PC-9 (cell line): ENCODE measurements at regions not wholly inside any gene's neighbourhood (a gene's known extent, or its start where the extent isn't known, plus 50 kb on each side); places are given as distances from the start of the nearest gene placed in this dataset.
"Not testable (repeated sequence)": the region's sequence is repeated elsewhere in the genome, so short reads cannot be mapped to it uniquely, and the experiment has no call there.

ENCODE experiments used
- BruUV-seq: library from RNA; stranded (reverse); fragments of 400-500 nt; replicated peaks from 2 replicates; lab custom pipeline; 2021; lab: Mats Ljungman, UMichigan
- CTCF ChIA-PET: fragments of 300-600 bp; sonication (Branson Sonifier 250); formaldehyde crosslinking; loops from one replicate; lab custom pipeline; 2022; ENCODE audit warnings: antibody characterized with exemption; lab: Charles Lee
- POLR2A ChIA-PET: fragments of 300-600 bp; sonication (Branson Sonifier 250); formaldehyde crosslinking; loops from one replicate; lab custom pipeline; 2022; ENCODE audit warnings: antibody characterized with exemption; ENCODE audit not compliant: unreplicated experiment; lab: Charles Lee
- DNase-seq, 2 experiments: peaks; one replicate each; pipeline versions ENCODE4 v3.0.0 to v3.0.0-alpha.2; 2015 to 2022; ENCODE audit warnings: mixed read lengths in 1 of 2
- H2AFZ ChIP-seq: fragments of 200-600 bp; sonication (generic); 2 replicates; pipeline ENCODE4 v1.8.1; 2017; ENCODE audit warnings: antibody characterized with exemption
- H3F3A ChIP-seq: fragments of 200-600 bp; sonication (generic); 2 replicates; pipeline ENCODE4 v1.8.1; 2017; ENCODE audit warnings: antibody characterized with exemption, mild to moderate bottlenecking, low read depth; ENCODE audit not compliant: insufficient read depth
- H3K27ac ChIP-seq: fragments of 200-600 bp; sonication (generic); 2 replicates; pipeline ENCODE4 v1.6.1; 2016; ENCODE audit warnings: mixed run types
- H3K27me3 ChIP-seq: fragments of 200-600 bp; sonication (generic); 2 replicates; pipeline ENCODE4 v1.6.1; 2016; ENCODE audit warnings: low read depth, mixed run types; ENCODE audit not compliant: insufficient read depth
- H3K36me3 ChIP-seq: fragments of 200-600 bp; sonication (generic); 2 replicates; pipeline ENCODE4 v1.6.1; 2016; ENCODE audit warnings: low read depth, mixed run types
- H3K4me1 ChIP-seq: fragments of 200-600 bp; sonication (generic); replicated peaks from 2 replicates; pipeline ENCODE4 v1.6.1; 2016; ENCODE audit warnings: mixed run types; ENCODE audit not compliant: insufficient read depth
- H3K4me2 ChIP-seq: fragments of 200-600 bp; sonication (generic); 2 replicates; pipeline ENCODE4 v1.6.1; 2017; ENCODE audit warnings: mixed run types
- H3K4me3 ChIP-seq: fragments of 200-600 bp; sonication (generic); 2 replicates; pipeline ENCODE4 v1.6.1; 2016; ENCODE audit warnings: mixed run types
- H3K79me2 ChIP-seq: fragments of 200-600 bp; sonication (generic); 2 replicates; pipeline ENCODE4 v1.6.1; 2017; ENCODE audit warnings: low read depth, mixed run types
- H3K9me2 ChIP-seq: fragments of 200-600 bp; sonication (generic); 2 replicates; pipeline ENCODE4 v1.8.1; 2017; ENCODE audit warnings: mild to moderate bottlenecking; ENCODE audit not compliant: insufficient read depth
- H3K9me3 ChIP-seq: fragments of 200-600 bp; sonication (generic); 2 replicates; pipeline ENCODE4 v1.8.1; 2016; ENCODE audit warnings: low read depth; ENCODE audit not compliant: insufficient read depth
- H4K20me1 ChIP-seq: fragments of 200-600 bp; sonication (generic); 2 replicates; pipeline ENCODE4 v1.8.1; 2017; ENCODE audit not compliant: insufficient read depth
- EZH2 ChIP-seq: fragments of 200-600 bp; sonication (generic); IDR thresholded peaks from 2 replicates; pipeline ENCODE4 v1.8.0; 2017; ENCODE audit warnings: antibody characterized with exemption, low read depth
- intact Hi-C: fragments of 100-400 bp; cut with micrococcal nuclease; formaldehyde crosslinking; loops from one replicate; pipeline ENCODE4 v1.10.0; 2022; ENCODE audit not compliant: unreplicated experiment
- TF ChIP-seq, protein P1 (sequence below): fragments of 200-600 bp; sonication (generic); conservative IDR thresholded peaks from 2 replicates; pipeline ENCODE4 v1.6.1; 2017; ENCODE audit warnings: mixed run types, antibody characterized with exemption, mild to moderate bottlenecking, moderate library complexity

DNA sequence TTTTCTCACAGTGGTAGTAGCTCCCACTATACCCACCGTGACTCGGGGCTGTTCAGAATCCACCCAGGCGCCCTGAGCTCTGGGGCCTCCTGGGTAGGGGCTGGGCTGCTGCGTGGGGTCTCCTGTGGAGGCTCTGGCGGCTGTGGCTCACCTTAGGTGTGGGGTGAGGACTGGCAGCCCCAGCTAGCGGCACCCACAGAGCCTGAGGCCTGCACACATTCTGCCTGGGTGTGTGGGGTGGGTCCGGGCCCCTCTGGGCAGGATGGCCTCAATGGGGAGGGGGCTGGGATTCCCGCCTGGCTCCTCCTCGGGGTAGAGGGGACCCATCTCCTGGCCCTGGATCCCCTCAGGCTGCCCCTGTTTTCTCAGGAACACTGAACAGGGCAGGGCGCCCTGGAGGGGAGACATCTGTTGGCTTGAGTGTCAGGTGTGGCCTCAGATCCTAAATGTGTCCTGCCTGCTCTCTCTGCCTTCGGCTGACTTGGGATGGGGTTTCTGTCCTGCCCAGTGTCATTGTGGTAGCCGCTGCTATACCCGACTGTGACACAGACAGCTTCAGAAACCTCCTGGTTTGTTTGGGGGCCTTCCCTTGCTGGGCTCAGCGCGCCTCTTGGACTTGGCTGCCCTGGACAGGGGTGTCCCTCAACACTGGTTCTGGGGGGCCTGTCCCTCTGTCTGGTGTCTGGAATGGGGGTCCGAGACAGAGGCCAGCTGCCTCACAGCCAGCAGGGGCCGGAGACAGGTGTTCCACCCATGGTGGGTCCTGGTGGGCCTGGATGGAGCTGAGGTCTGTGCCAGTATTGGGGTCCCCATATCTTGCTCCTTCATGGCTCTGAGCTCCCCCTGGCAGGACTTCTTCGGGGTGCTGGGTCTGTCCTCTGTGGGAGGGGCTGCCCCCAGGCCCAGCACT, 354.9 kb downstream of the TMEM121 start:
- H3K4me1 ChIP-seq: no peaks in the 10 kb centered on the region
- H3K9me2 ChIP-seq: no peaks in the 10 kb centered on the region
- H3K27me3 ChIP-seq: peaks cover 79% of the 10 kb centered on the region
- H3K79me2 ChIP-seq: no peaks in the 10 kb centered on the region
- H3K4me3 ChIP-seq: no peak overlapping the region
- intact Hi-C loops: no loop called here
- H3K27ac ChIP-seq: no peak overlapping the region
- H3K9me3 ChIP-seq: no peaks in the 10 kb centered on the region
- BruUV-seq: no TSS peak
- ChIA-PET POLR2A (no interaction called here), CTCF (no interaction called here)
- no peaks in the 10 kb centered on the region for H3F3A ChIP-seq
- TF ChIP-seq, protein P1, sequence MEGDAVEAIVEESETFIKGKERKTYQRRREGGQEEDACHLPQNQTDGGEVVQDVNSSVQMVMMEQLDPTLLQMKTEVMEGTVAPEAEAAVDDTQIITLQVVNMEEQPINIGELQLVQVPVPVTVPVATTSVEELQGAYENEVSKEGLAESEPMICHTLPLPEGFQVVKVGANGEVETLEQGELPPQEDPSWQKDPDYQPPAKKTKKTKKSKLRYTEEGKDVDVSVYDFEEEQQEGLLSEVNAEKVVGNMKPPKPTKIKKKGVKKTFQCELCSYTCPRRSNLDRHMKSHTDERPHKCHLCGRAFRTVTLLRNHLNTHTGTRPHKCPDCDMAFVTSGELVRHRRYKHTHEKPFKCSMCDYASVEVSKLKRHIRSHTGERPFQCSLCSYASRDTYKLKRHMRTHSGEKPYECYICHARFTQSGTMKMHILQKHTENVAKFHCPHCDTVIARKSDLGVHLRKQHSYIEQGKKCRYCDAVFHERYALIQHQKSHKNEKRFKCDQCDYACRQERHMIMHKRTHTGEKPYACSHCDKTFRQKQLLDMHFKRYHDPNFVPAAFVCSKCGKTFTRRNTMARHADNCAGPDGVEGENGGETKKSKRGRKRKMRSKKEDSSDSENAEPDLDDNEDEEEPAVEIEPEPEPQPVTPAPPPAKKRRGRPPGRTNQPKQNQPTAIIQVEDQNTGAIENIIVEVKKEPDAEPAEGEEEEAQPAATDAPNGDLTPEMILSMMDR: no peak
- TF ChIP-seq EZH2: no peak
- DNase-seq: no peak
- H4K20me1 ChIP-seq: no peaks in the 10 kb centered on the region
- H3K36me3 ChIP-seq: no peaks in the 10 kb centered on the region
- no peak overlapping the region for H3K4me2 ChIP-seq
- no peak overlapping the region for H2AFZ ChIP-seq

DNA sequence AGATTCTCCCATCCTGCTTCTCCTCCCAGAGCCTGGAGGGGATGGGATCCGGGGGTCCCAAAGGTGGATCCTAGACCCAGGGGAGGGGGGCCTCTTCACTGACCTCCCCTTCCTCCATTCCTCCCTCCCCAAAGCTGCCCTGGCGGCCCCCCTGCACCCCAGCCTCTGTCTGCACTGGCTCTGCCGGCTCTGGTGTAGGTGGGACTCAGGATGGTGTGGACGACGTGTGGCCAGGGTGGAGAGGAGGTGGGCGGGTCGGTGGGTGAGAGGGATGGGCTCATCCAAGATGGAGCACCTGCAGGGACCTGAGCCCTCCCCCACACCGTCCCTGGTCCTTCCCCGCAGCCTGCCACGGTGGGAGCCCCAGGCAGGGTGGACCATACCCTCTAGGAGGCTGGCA, 355.6 kb downstream of the TMEM121 start:
- intact Hi-C loops, POLR2A ChIA-PET, H4K20me1 ChIP-seq, H3K9me2 ChIP-seq, BruUV-seq, H3K4me1 ChIP-seq, H3F3A ChIP-seq, H3K27ac ChIP-seq, H3K79me2 ChIP-seq, CTCF ChIA-PET, H2AFZ ChIP-seq, DNase-seq, H3K9me3 ChIP-seq, H3K4me3 ChIP-seq, H3K4me2 ChIP-seq, H3K36me3 ChIP-seq: not testable (repeated sequence)
- peaks cover 74% of the 10 kb centered on the region for H3K27me3 ChIP-seq

DNA sequence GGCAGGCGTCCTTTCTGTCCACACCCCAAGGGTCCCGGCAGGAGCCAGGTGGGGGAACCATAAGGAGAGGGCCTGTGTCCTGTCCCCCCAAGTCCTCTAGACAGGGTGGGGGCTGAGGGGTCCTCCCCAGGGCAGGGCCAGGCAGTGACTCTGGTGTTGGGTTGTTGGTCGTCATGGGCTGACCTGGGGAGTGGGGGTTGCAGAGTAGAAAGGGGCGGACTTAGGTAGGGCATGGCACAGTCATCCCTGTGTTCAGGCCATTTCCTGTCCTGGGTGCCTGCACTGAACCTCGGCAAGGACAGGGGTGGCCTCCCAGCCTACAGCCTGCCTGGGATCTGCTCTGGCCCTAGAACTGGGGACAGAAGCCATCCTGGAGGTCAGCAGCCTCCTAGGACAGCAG, 356.2 kb downstream of the TMEM121 start:
- no peak for TF ChIP-seq EZH2
- TF ChIP-seq, protein P1: no peak
- ChIA-PET CTCF (no interaction called here), POLR2A (no interaction called here)
- no peak overlapping the region for H3K27ac ChIP-seq
- H4K20me1 ChIP-seq: no peaks in the 10 kb centered on the region
- BruUV-seq: no TSS peak
- no peaks in the 10 kb centered on the region for H3K9me2 ChIP-seq
- no peaks in the 10 kb centered on the region for H3K36me3 ChIP-seq
- no peaks in the 10 kb centered on the region for H3F3A ChIP-seq
- no peaks in the 10 kb centered on the region for H3K79me2 ChIP-seq
- no peak overlapping the region for H3K4me3 ChIP-seq
- intact Hi-C loops: no loop called here
- H3K9me3 ChIP-seq: no peaks in the 10 kb centered on the region
- no peak overlapping the region for H2AFZ ChIP-seq
- no peaks in the 10 kb centered on the region for H3K4me1 ChIP-seq
- no peak for DNase-seq
- no peak overlapping the region for H3K4me2 ChIP-seq
- H3K27me3 ChIP-seq: peaks cover 74% of the 10 kb centered on the region
